Cerebellar cortex (tissue), 1 donor: ENCODE measurements at regions not wholly inside any gene's neighbourhood (a gene's known extent, or its start where the extent isn't known, plus 50 kb on each side); places are given as distances from the start of the nearest gene placed in this dataset.
"Not testable (repeated sequence)": the region's sequence is repeated elsewhere in the genome, so short reads cannot be mapped to it uniquely, and the experiment has no call there.

Experiments
- DNase-seq: peaks from one replicate; pipeline ENCODE4 v3.0.0-alpha.2; 2015; ENCODE audit warnings: low spot score

DNA sequence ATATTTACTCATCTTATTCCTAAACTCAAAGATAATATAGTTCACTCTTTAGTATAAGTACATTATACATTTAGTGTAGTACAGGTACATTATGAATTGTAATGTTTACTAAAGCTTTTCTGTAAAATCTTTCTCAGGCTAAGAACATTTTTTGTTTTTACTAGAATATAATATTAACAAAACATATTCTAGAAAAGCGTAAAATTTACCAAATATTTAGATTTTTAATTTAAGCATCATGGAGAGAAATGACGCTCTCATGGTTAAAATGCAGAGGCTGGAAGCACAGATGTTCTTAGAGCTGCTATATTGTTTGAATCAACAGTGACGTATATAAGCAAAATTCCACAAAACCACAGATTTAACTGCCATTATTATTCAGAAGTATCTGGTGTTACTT is 54.7 kb upstream of the NBPF15 start:
- DNase-seq, result not testable (repeated sequence)

DNA sequence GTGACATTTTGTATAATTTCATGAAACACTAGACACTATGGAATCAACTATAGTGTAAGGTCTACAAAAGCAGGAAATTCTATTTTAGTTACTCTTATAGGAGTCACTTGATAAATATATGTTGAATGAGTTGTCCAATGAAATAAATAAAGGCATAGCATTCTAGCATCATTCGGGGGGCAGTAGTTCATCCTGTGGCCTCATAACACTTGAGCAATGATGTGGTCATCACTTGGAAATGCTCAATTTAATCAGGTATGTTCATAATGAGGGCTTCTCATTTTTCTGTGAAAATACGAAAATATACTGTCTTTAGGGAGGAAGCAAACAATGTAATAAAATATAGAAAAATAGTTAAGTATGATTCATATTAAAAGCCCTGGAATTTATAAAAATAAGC is 55.4 kb upstream of the NBPF15 start:
- not testable (repeated sequence) for DNase-seq

DNA sequence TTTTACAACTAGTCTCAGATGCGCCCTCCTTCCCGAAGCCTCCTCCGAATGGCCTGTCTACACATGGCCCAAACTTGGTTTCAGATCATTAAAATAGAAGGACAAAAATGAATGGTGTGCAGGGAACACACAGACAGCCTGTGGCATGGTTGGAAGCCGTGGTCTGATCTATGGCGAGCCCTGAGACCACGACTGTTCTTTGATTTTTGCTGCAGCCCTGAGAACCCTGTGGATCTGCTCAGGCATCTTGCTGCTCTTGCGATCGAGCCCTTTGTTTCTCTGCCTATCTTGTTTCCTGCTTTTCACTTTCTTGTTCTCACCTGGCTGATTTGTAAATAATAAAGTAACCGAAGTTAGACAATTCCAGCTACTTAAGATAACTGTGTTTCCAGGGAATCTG is 57.0 kb upstream of the NBPF15 start:
- DNase-seq, result not testable (repeated sequence)

DNA sequence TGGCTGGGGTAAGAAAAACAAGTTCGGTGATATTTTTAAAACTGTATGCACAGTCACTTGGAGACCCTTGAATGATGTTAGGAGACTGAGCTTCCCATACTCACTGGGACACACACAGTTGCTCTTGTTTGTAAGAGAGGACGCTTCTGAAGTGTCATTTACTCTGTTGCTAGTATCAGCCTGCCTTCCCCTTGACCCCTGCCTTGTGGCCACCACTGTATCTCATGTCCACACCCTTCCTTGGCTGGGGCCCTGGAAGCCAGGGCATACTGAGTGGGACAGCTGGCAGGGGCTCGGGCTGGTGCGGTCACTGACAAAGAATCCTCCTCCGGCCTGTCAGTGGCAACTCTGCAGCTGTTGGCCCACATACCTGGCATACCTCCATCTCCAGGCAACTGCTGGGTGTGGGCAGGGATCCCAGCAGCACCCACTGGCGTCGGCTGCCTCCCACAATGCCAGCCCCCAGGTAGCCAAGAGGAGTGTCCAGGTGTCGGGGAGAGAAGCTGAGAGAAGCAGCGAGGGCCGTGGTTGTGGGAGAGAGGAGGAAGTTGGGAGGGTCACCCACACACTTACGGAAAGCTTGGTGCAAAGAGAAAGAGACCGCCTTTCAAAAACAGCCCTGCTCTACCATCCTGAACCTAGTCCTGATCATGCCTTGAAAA is 58.2 kb upstream of the NBPF15 start:
- not testable (repeated sequence) for DNase-seq

DNA sequence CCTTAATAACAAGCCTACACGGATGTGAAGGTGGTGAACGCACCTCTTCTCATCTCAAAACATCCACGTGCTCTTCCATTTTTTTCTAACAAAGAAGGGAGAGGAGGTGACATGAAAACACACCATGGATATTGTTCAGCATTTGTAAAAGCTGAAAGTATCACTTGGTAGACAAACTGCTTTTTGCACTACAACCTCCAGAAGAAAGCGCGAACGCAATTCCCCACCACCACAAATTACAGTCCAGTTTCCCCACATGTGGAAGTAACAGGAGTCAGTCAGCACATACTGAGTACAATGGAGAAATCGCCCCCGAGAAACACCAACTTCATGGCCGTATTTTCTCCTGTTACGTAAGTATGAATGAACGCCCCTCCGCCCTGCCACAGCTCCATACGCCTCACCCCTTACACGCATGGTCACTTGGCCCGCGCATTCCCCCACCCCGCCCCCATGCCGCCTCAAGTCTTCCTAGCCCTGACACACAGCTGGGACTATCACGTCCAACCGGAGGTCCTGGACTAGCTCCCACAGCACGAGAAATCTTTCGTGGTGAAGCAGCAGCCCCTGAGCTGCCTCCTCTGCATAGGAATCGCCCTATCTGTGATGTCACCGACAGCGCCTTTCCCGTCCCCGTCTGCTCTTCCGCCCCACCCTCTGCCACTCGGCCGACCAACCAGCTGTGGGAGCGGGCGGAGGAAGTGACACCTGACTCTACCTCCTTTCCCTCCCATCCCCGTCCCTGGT is 62.4 kb upstream of the NBPF15 start:
- peak; percentile 88 for DNase-seq

DNA sequence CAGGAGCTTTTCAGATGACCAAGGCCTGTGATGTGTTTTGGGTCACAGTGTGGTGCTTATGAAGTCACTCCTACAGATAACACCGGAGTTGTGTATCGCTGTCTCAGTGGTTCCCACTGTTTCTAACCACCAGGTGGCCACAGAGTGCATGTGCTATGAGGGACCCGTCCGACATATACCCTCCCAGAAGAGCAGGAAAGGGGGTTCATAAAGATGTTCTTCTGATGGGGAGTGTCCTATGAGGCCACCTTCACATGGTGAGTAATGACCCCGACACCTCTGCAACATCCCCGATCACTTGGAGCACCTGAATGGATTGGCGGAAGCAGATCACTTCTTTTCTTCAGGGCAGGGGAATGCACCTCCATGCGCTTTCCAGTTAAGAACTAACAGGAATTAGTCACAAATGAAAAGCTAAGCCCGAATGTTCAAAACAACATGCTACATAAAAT is 60.5 kb upstream of the PPIAL4F start:
- not testable (repeated sequence) for DNase-seq

DNA sequence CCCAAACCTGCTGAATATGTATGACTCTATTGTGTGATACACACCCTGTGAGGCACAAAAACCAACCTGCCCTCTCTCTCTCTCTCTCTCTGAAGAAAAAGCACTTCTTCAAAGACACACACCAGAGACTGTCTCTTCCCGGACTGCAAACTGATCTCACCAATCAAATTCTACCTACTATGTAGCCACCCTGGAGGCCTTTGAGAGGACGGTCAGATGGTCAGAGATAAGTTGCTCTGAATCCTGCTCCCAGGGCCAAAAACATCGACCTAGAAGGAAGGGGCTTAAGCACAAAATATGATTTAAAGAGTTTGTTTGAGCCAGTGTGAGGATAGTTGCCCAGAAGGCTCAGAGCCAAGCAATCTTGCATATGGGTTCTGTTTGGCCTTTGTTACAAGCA is 59.2 kb upstream of the PPIAL4F start:
- not testable (repeated sequence) for DNase-seq

DNA sequence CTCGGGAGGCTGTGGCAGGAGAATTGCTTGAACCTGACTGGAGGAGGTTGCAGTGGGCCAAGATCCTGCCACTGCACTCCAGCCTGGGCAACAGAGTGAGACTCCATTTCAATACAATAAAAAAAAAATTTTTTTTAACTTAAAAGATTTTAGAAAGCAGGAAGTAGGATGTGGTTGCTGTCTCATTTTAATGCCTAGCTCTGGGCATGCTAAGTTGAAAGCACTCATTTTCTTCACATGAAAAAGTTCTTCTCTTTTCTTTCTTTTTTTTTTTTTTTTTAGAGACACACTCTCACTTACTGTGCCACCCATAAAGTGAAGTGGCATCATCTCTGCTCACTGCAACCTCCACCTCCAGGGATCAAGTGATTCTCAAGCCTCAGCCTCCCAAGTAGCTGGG is 58.4 kb upstream of the PPIAL4F start:
- not testable (repeated sequence) for DNase-seq

DNA sequence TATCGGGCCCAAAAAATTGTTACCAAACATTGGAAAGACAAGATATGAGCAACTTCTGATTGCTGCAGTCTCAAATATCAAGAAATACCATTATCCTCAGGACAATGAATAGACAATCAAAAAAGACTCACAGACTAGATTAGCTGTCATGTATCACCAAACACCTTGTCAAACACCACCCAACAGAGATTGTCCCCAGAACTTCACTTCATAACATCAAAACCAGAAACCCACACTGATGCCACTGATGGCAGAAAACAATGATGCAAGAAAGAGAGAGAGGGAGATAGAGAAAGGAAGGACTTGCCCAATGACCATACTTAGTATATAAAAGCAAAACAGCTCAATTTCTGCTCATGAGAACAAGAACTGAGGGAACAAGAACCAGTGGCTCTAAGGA is 56.0 kb upstream of the PPIAL4F start:
- not testable (repeated sequence) for DNase-seq

DNA sequence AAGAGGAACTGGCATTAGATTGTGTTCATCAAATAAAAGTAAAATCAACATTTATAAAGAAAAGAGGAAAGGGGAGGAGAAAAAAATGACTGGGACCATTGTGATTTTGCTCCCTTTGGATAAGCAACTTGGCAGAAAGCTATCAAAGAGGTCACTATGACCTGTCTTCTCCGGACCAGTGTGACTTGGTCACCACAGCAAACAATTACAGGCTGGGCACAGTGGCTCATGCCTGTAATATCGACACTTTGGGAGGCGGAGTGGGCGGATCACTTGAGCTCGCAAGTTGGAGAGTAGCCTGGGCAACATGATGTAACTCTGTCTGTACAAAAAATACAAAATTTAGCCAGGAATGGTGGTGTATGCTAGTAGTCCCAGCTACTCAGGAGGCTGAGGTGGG is 55.5 kb upstream of the PPIAL4F start:
- not testable (repeated sequence) for DNase-seq

DNA sequence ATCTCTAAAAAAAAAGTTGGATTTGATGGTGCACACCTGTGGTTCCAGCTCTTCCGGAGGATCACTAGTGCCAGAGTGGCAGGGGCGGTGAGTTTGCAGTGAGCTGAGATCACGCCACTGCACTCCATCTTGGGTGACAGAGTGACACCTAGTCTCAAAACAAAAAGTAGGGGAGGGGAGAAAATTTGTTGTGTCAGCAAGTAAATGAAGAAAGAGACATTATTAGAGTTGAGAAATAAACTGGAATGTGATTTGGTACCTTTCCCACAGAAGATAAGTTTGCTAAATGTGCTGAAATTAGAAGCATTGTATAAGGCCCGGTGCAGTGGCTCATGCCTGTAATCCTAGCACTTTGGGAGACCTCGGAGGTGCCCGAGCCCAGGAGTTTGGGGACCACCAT is 54.0 kb upstream of the PPIAL4F start:
- DNase-seq, result not testable (repeated sequence)

DNA sequence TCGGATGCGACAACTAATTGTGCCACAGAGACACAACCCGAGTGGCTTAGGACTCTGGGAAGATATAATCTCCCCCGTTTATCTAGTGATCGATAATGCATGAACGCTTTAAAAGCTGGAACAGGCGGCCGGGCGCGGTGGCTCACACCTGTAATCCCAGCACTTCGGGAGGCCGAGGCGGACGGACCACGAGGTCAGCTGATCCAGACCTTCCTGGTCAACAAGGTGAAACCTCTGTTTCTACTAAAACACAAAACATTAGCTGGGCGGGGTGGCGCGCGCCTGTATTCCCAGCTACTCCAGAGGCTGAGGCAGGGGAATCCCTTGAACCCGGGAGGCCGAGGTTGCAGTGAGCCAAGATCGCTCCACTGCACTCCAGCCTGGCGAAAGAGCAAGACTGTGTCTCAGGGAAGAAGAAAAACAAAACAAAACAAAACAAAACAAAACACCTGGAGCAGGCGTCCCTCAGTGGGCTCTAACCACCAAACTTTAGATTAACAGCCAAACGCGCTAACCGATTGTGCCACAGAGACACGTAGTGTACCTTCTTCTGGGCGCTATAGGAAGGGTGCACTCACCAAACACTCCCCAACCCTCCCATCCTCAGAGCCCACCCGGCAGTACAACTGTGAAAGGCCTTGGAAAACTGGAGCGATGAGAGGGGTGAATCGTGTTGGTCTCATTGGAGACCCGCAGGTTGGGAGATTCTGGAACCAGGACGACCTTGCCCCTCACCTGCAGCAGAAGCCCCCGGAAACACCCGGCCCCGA is 53.3 kb upstream of the PPIAL4F start:
- not testable (repeated sequence) for DNase-seq
